IMR-90 (cell line): ENCODE measurements at regions not wholly inside any gene's neighbourhood (a gene's known extent, or its start where the extent isn't known, plus 50 kb on each side); places are given as distances from the start of the nearest gene placed in this dataset.

ENCODE experiments used
- ATAC-seq: fragments of 200-7000 bp; cut with Tn5 transposase; 2 replicates; pipeline ENCODE4 v1.9.1; 2020; ENCODE audit warnings: low read depth, mild to moderate bottlenecking, moderate library complexity
- BruUV-seq: library from RNA; stranded (reverse); fragments of 400-500 nt; replicated peaks from 2 replicates; lab custom pipeline; 2021; lab: Mats Ljungman, UMichigan
- CTCF ChIA-PET: fragments of 300-600 bp; formaldehyde crosslinking; extraction: SDS; loops from one replicate; lab custom pipeline; 2021; ENCODE audit warnings: antibody characterized with exemption; lab: Yijun Ruan, JAX
- POLR2A ChIA-PET: fragments of 300-600 bp; sonication (Branson Sonifier 250); formaldehyde crosslinking; loops from one replicate; lab custom pipeline; 2022; ENCODE audit warnings: antibody characterized with exemption; ENCODE audit not compliant: unreplicated experiment; lab: Charles Lee
- DNase-seq: peaks from one replicate; pipeline ENCODE4 v3.0.0; 2013
- H2AFZ ChIP-seq: replicated peaks from 2 replicates; pipeline ENCODE3; 2013; ENCODE audit warnings: low read length, mild to moderate bottlenecking; ENCODE audit not compliant: poor library complexity
- H2AK5ac ChIP-seq: 2 replicates; pipeline ENCODE4 v1.6.1; 2013; ENCODE audit warnings: low read depth, low read length, inconsistent platforms
- H2AK9ac ChIP-seq: replicated peaks from 2 replicates; pipeline ENCODE3; 2013; ENCODE audit warnings: mild to moderate bottlenecking, low read depth, low read length, moderate library complexity; ENCODE audit not compliant: poor library complexity
- H2BK120ac ChIP-seq: 2 replicates; pipeline ENCODE4 v1.6.1; 2013; ENCODE audit warnings: low read depth, low read length, inconsistent platforms
- H2BK15ac ChIP-seq: 3 replicates; pipeline ENCODE4 v1.6.1; 2013; ENCODE audit warnings: low read depth, low read length, inconsistent platforms
- H2BK20ac ChIP-seq: 2 replicates; pipeline ENCODE4 v1.6.1; 2013; ENCODE audit warnings: low read depth, mild to moderate bottlenecking, inconsistent platforms, low read length, moderate library complexity
- H2BK5ac ChIP-seq: 2 replicates; pipeline ENCODE4 v1.6.1; 2013; ENCODE audit warnings: mild to moderate bottlenecking, low read depth, low read length, inconsistent platforms; ENCODE audit not compliant: poor library complexity, severe bottlenecking
- H3K14ac ChIP-seq: replicated peaks from 2 replicates; pipeline ENCODE4 v1.6.1; 2013; ENCODE audit warnings: low read depth, low read length, inconsistent platforms
- H3K18ac ChIP-seq: 2 replicates; pipeline ENCODE4 v1.6.1; 2013; ENCODE audit warnings: low read depth, low read length, control low read depth
- H3K23ac ChIP-seq: 2 replicates; pipeline ENCODE4 v1.6.1; 2013; ENCODE audit warnings: low read depth, low read length, inconsistent platforms
- H3K27ac ChIP-seq: 2 replicates; pipeline ENCODE4 v1.5.1; 2013; ENCODE audit warnings: mild to moderate bottlenecking, control low read depth, low read length; ENCODE audit not compliant: insufficient read depth
- H3K27me3 ChIP-seq: 2 replicates; pipeline ENCODE4 v1.6.1; 2013; ENCODE audit warnings: low read length; ENCODE audit not compliant: control insufficient read depth, insufficient read depth
- H3K36me3 ChIP-seq: 2 replicates; pipeline ENCODE4 v1.6.1; 2013; ENCODE audit warnings: low read length, mixed read lengths; ENCODE audit not compliant: control insufficient read depth, insufficient read depth
- H3K4ac ChIP-seq: 2 replicates; pipeline ENCODE4 v1.6.1; 2013; ENCODE audit warnings: low read depth, low read length, inconsistent platforms
- H3K4me1 ChIP-seq: 2 replicates; pipeline ENCODE4 v1.6.1; 2013; ENCODE audit warnings: low read length, mixed read lengths; ENCODE audit not compliant: control insufficient read depth, insufficient read depth
- H3K4me2 ChIP-seq: 2 replicates; pipeline ENCODE4 v1.6.1; 2013; ENCODE audit warnings: low read depth, mild to moderate bottlenecking, control low read depth, low read length, moderate library complexity
- H3K4me3 ChIP-seq: 2 replicates; pipeline ENCODE4 v1.5.1; 2013; ENCODE audit warnings: low read depth, mild to moderate bottlenecking, control low read depth, low read length, moderate library complexity; ENCODE audit not compliant: insufficient read depth
- H3K56ac ChIP-seq: 2 replicates; pipeline ENCODE4 v1.6.1; 2013; ENCODE audit warnings: low read length, inconsistent platforms; ENCODE audit not compliant: insufficient read depth; ENCODE audit errors: extremely low read depth
- H3K79me1 ChIP-seq, 2 experiments: 2 replicates each; pipeline ENCODE4 v1.6.1; 2013; ENCODE audit warnings: low read length in 2 of 2, inconsistent platforms in 1 of 2, low read depth in 1 of 2
- H3K9ac ChIP-seq: 2 replicates; pipeline ENCODE4 v1.6.1; 2013; ENCODE audit warnings: low read depth, low read length, control low read depth
- H3K9me1 ChIP-seq: 2 replicates; pipeline ENCODE4 v1.6.1; 2013; ENCODE audit warnings: low read length, inconsistent platforms; ENCODE audit not compliant: insufficient read depth
- H3K9me3 ChIP-seq: 2 replicates; pipeline ENCODE4 v1.6.1; 2013; ENCODE audit warnings: low read length; ENCODE audit not compliant: control insufficient read depth, insufficient read depth
- H4K20me1 ChIP-seq: 2 replicates; pipeline ENCODE4 v1.6.1; 2013; ENCODE audit warnings: low read length, inconsistent platforms; ENCODE audit not compliant: insufficient read depth
- H4K5ac ChIP-seq: 2 replicates; pipeline ENCODE4 v1.6.1; 2013; ENCODE audit warnings: mild to moderate bottlenecking, low read depth, low read length, control low read depth
- H4K8ac ChIP-seq, 2 experiments: 2 replicates each; pipeline ENCODE4 v1.6.1; 2013; ENCODE audit warnings: low read depth in 2 of 2, low read length in 2 of 2, control low read depth in 1 of 2, inconsistent platforms in 1 of 2
- H4K91ac ChIP-seq: 2 replicates; pipeline ENCODE4 v1.6.1; 2013; ENCODE audit warnings: low read depth, low read length, inconsistent platforms; ENCODE audit not compliant: insufficient read depth
- BHLHE40 ChIP-seq: fragments of 150-350 bp; IDR thresholded peaks from 2 replicates; pipeline ENCODE4 v1.6.1; 2016; ENCODE audit warnings: mild to moderate bottlenecking, low read depth, low read length
- CEBPB ChIP-seq: IDR thresholded peaks from 2 replicates; pipeline ENCODE4 v1.6.1; 2012; ENCODE audit warnings: low read depth, low read length, improper control_type of control experiment
- CHD1 ChIP-seq: IDR thresholded peaks from 2 replicates; pipeline ENCODE4 v1.6.1; 2012; ENCODE audit warnings: low read depth, low read length, improper control_type of control experiment
- FOS ChIP-seq: fragments of 150-350 bp; IDR thresholded peaks from 2 replicates; pipeline ENCODE4 v1.6.1; 2016; ENCODE audit warnings: low read depth, low read length
- MAFK ChIP-seq: IDR thresholded peaks from 2 replicates; pipeline ENCODE4 v1.6.1; 2012; ENCODE audit warnings: low read depth, low read length, improper control_type of control experiment
- MXI1 ChIP-seq: IDR thresholded peaks from 2 replicates; pipeline ENCODE4 v1.6.1; 2012; ENCODE audit warnings: low read depth, mild to moderate bottlenecking, low read length, moderate library complexity, borderline replicate concordance
- NFE2L2 ChIP-seq: fragments of 150-350 bp; IDR thresholded peaks from 2 replicates; pipeline ENCODE4 v1.6.1; 2016; ENCODE audit warnings: low read depth, mild to moderate bottlenecking, low read length
- POLR2A ChIP-seq: IDR thresholded peaks from 2 replicates; pipeline ENCODE4 v1.6.1; 2012; ENCODE audit warnings: mild to moderate bottlenecking, low read depth, low read length
- RAD21 ChIP-seq: IDR thresholded peaks from 2 replicates; pipeline ENCODE4 v1.6.1; 2012; ENCODE audit warnings: low read length, improper control_type of control experiment
- RFX5 ChIP-seq: IDR thresholded peaks from 2 replicates; pipeline ENCODE4 v1.8.0; 2012; ENCODE audit warnings: low read depth, mild to moderate bottlenecking, low read length, moderate library complexity
- SMC3 ChIP-seq: fragments of 150-350 bp; IDR thresholded peaks from 2 replicates; pipeline ENCODE4 v1.6.1; 2016; ENCODE audit warnings: low read depth, mild to moderate bottlenecking, antibody characterized with exemption, low read length, moderate library complexity
- USF2 ChIP-seq: fragments of 150-350 bp; IDR thresholded peaks from 2 replicates; pipeline ENCODE4 v1.6.1; 2017; ENCODE audit warnings: mild to moderate bottlenecking, antibody characterized with exemption, low read length, low read depth
- dilution Hi-C: fragments of 300-500 bp; cut with HindIII; formaldehyde crosslinking; loops from one replicate; pipeline ENCODE4 v1.14.3; 2018; ENCODE audit warnings: low sequenced_read_pairs; ENCODE audit not compliant: unreplicated experiment
- in situ Hi-C: fragments of 300-500 bp; cut with MboI; formaldehyde crosslinking; loops from 3 replicates; pipeline ENCODE4 v1.14.3; 2019; ENCODE audit warnings: low sequenced_read_pairs, inconsistent platforms, mixed read lengths
- intact Hi-C: fragments of 100-400 bp; cut with micrococcal nuclease; formaldehyde crosslinking; loops from 2 replicates; pipeline ENCODE4 v1.10.0; 2022
- TF ChIP-seq, protein P1 (sequence below): fragments of 150-350 bp; IDR thresholded peaks from 2 replicates; pipeline ENCODE4 v1.6.1; 2016; ENCODE audit warnings: low read depth, mild to moderate bottlenecking, low read length, moderate library complexity, borderline replicate concordance

- peaks cover 4% of the 10 kb centered on the region; the same call in 1 of the 2 replicates for H3K4me1 ChIP-seq
- dilution Hi-C loops: no loop called here
- H3K9ac ChIP-seq: no peak overlapping the region
- peaks cover 8% of the 10 kb centered on the region; the same call in 1 of the 2 replicates for H3K9me1 ChIP-seq
- H2BK120ac ChIP-seq: no peak overlapping the region
- H3K27ac ChIP-seq: no peak overlapping the region
- POLR2A ChIA-PET: no interaction called here
- H2BK5ac ChIP-seq: no peak overlapping the region
- no peak overlapping the region for H4K91ac ChIP-seq
- in situ Hi-C loops: no loop called here
- no peaks in the 10 kb centered on the region for H3K27me3 ChIP-seq
- TF ChIP-seq CEBPB: no peak
- TF ChIP-seq CHD1: no peak
- TF ChIP-seq, protein P1, sequence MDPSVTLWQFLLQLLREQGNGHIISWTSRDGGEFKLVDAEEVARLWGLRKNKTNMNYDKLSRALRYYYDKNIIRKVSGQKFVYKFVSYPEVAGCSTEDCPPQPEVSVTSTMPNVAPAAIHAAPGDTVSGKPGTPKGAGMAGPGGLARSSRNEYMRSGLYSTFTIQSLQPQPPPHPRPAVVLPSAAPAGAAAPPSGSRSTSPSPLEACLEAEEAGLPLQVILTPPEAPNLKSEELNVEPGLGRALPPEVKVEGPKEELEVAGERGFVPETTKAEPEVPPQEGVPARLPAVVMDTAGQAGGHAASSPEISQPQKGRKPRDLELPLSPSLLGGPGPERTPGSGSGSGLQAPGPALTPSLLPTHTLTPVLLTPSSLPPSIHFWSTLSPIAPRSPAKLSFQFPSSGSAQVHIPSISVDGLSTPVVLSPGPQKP: no peak
- TF ChIP-seq SMC3: no peak
- TF ChIP-seq FOS: no peak
- TF ChIP-seq USF2: no peak
- TF ChIP-seq RFX5: no peak
- TF ChIP-seq POLR2A: no peak
- no peak for TF ChIP-seq MAFK
- TF ChIP-seq NFE2L2: no peak
- no peak for TF ChIP-seq MXI1
- no peak for TF ChIP-seq RAD21
- no peak for TF ChIP-seq BHLHE40
- H3K79me1 ChIP-seq: no peaks in the 10 kb centered on the region
- no peak overlapping the region for H3K4ac ChIP-seq
- H4K5ac ChIP-seq: no peak overlapping the region
- H3K4me3 ChIP-seq: no peak overlapping the region
- intact Hi-C loops: loop anchor here (5.0 kb wide), 1 partner anchor 82 kb away; no protein-coding TSS in a partner anchor
- H2AK5ac ChIP-seq: no peak overlapping the region
- peak overlapping the region; percentile 78; the same call in 1 of the 2 replicates for H3K18ac ChIP-seq
- H3K36me3 ChIP-seq: no peaks in the 10 kb centered on the region
- no peak overlapping the region for H2AFZ ChIP-seq
- no peak overlapping the region for H3K23ac ChIP-seq
- H3K56ac ChIP-seq: no peak overlapping the region
- CTCF ChIA-PET: no interaction called here
- H4K8ac ChIP-seq: no peak overlapping the region
- BruUV-seq: no TSS peak
- ATAC-seq: no peak
- no peaks in the 10 kb centered on the region for H3K9me3 ChIP-seq
- H2AK9ac ChIP-seq: no peak overlapping the region
- no peak overlapping the region for H3K14ac ChIP-seq
- no peak overlapping the region for H2BK20ac ChIP-seq
- DNase-seq: peak; percentile 35
- H4K20me1 ChIP-seq: no peaks in the 10 kb centered on the region
- H3K4me2 ChIP-seq: 0 out of 2 replicates have a peak overlapping the region, but pooled peaks have one; percentile 25
- H2BK15ac ChIP-seq: no peak overlapping the region
Observed at GRCh38 chr6:134744301-134744700, 205.6 kb downstream of the ALDH8A1 start.
